NCI-H526 (cell line): ENCODE measurements at regions not wholly inside any gene's neighbourhood (a gene's known extent, or its start where the extent isn't known, plus 50 kb on each side); places are given as distances from the start of the nearest gene placed in this dataset.

Experiments used
- DNase-seq, 2 experiments: peaks; one replicate each; lab custom pipeline; 2025; lab: John Stamatoyannopoulos, UW

DNA sequence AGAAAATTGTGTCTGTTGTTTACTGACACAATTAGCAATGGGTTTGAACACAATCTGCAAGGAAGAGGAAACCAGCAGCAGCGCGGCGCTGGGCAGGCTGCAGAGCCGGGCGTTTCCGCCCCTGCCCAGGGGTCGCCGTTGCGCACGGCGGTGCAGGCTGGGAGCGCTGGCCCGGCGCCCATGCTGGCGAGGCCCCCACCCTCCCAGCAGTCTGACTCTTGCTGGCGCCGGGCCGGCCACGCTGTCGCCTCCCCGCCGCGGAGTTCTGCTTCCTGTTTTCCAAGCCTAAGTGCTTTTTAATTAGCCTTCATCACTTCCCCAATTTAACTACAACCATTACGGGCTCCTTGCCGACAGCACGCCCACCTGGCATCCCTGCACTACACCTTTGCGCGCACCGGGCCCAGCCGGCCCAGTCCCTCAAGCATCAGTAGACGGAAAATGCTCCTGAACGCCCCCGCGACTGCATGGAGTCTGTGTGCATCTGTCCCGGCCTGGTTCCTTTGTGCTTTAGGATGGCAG lies 212.1 kb downstream of the GXYLT1 start:
- peak in 1 of 2 experiments; percentile 50 for DNase-seq

GRCh38 chr12:41930866-41931437 lies 213.7 kb downstream of the GXYLT1 start:
- DNase-seq, result no peak

- no peak for DNase-seq
Measured at GRCh38 chr12:41924111-41924510, 220.6 kb downstream of the GXYLT1 start.

GRCh38 chr12:41923351-41923750 lies 221.3 kb downstream of the GXYLT1 start:
- DNase-seq, result no peak

GRCh38 chr12:41920355-41920754 lies 224.3 kb downstream of the GXYLT1 start:
- no peak for DNase-seq

GRCh38 chr12:41919526-41920261 lies 225.0 kb downstream of the GXYLT1 start:
- DNase-seq, result no peak

DNA sequence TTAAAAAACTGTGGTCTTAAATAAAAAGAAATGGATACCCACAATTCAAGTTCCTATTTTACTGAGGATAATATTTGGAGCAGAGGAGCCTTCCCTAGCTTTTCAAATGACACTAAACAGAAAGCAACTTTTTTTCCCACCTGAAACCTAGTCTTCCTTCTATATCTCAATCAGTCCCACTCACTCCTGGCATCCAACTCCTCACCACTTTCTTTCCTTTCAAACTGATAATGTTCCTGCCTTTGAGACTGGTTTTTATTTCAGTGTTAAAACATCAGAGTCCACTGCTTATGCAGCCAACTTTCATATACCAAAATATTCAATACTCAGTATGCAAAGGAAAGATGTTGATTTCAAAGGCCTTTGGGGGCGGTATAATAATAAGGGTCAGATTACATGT lies 225.6 kb downstream of the GXYLT1 start:
- no peak for DNase-seq

DNA sequence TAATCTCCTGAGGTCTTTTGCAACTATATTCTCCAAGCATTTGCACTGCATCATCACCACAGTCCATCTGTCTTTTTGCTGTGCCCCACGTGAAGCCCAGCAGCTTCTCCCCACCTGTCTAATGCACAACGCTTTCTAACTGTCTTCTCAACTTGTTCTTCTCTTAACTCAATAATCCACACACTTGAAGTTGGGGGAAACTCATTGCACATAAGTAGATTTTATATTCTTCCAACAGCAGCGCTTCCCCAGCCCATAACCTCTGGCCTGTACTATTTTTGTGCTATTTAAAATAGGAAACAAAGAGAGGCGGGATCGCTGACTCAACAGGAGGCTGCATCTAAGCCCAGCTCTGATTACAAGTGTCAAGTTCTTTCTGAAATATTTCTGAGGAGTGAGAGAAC lies 226.7 kb downstream of the GXYLT1 start:
- no peak for DNase-seq

DNA sequence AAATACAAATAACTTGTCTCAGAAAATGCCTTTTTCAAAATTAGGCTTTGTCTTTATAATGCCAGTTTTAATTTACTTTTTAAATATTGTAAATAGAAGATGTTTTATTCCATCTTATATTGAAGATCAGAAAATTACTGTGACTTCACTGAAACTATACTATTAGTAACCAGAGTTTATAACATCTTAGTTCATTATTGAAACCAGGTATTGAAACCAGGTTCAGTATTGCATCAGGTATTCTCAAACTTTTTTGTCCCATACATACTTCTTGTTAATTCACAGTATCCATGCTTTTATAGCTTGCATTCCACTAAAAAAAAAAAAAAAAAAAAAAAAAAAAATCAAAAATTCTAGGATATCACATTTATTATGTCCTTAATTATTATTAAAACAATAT lies 227.5 kb downstream of the GXYLT1 start:
- DNase-seq, result no peak

DNA sequence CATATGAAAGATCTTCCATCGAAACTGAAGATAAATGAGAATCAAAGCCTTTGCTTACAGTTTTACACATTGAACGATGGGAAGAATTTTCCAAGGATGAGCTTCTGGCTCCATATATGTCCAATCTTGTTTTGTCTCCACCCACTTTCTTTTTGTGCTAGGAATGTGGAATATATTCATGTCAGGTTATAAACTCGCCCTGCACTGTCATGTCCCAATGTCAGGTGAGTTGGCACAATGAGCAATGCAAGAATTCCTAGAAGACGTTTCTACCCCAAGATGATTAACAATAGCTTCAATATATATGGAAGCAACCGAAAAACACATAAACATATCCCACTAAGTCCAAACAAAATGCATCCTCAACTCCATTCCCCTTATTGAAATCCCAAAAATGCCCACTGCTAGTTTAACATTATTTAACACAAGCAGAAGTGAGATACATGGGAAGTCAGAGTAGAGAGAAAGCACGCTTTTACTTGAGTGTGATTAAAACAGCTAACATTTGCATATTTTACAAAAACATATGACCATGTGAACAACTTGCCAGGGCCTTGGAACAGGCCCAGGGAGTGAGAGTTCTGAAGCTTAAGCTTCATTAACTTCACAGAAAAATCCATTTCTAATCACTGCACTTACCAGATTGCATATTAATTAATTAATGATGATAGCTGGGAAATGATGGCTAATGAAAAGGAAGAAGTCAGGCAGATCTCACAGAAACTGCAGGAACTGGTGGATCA lies 233.9 kb downstream of the GXYLT1 start:
- DNase-seq, result no peak

- DNase-seq, result no peak
Measured at GRCh38 chr12:41908206-41908605, 236.5 kb downstream of the GXYLT1 start.

GRCh38 chr12:41907550-41907949 lies 237.1 kb downstream of the GXYLT1 start:
- DNase-seq, result no peak

- no peak for DNase-seq
Measured at GRCh38 chr12:41907021-41907420, 237.7 kb downstream of the GXYLT1 start.

DNA sequence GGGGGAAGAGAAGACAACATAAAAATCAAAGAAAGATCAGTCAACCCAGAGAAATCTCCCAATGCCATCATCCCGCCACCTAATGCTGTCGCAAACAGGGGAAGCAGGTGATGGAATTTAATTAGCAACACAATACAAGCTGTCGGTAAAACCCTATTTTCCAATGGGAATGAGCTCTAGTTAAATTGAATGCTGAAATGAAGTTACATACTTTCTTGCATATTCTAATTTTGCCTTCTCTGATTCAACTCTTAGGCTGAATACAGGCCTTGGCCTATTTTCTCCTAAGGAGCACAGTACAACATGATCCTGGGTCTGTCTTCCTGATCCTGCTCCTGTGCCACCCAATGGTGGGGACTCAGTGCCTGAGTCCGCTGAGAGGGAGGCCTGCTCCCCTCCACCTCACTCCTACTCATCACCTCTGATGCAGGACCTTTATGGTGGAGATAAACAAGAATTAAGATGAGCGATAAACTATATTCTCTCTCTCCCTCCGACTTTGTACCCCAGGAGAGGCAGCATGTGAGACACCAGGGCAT lies 238.8 kb downstream of the GXYLT1 start:
- no peak for DNase-seq

GRCh38 chr12:41905073-41905758 lies 239.5 kb downstream of the GXYLT1 start:
- no peak for DNase-seq

GRCh38 chr12:41904041-41904440 lies 240.6 kb downstream of the GXYLT1 start:
- no peak for DNase-seq

DNA sequence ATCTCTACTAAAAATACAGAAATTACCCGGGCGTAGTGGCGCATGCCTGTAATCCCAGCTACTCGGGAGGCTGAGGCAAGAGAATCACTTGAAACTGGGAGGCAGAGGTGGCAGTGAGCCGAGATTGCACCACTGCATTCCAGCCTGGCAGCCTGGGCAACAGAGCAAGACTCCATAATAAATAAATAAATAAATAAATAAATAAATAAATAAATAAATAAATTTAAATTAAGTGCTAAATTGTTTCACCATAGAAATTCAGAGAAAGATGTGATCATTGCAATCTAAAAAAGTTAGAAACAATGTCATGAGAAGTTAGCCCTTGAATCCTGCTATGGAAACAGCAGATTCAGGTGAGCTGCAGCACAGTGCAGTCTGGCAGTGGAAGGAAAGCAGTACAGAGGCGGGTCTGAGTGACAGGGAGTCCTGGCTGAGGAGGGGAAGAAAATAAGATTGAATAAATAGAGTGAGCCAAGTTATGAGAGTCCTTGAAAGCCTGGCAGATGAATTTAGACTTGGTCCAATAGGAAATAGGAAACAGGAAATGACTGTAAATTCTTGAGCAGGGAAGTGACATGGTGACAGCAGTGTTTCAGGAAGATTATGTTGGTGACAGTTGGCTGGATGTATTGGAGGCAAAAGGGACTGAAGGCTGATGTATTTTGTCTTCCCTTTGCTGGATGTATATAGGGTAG lies 241.5 kb downstream of the GXYLT1 start:
- DNase-seq, result no peak

DNA sequence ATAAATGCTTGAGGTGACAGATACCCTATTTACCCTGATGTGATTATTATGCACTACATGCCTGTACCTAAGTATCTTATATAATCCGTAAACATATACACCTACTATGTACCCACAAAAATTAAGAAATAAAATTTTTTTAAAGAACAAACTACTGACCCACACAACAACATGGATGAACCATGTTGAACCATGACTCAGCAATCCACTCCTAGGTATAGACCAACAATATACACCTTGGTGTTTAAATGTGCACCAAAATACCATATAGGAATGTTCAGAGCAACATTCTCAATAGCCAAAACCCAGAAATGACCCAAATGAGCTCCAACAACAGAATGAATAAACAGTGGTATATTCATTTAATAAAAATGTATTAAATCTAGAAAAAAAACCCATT lies 245.1 kb downstream of the GXYLT1 start:
- DNase-seq, result no peak

GRCh38 chr12:41897593-41897992 lies 247.1 kb downstream of the GXYLT1 start:
- no peak for DNase-seq

GRCh38 chr12:41893491-41893890 lies 251.2 kb downstream of the GXYLT1 start:
- no peak for DNase-seq

DNA sequence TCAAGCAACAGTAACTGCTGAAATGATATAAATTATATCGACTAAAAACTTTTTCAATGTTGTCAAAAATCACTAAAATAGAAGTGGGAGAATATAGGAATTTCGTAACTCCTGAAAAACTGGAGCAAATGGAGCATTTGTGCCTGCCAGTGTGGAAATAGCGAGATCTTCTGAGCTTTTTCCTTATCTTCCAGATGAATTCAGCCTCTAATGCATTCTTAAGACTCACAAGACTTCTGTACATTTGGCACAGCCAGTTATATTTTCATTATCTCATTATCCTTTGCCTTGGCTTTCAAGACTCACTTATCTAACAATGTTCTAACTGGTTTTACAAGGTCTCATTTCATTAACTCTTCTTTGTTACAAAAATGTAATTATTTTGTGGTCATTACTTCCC lies 252.4 kb downstream of the GXYLT1 start:
- DNase-seq, result no peak

- DNase-seq, result no peak
Measured at GRCh38 chr12:41891226-41891625, 253.4 kb downstream of the GXYLT1 start.
